Spleen (tissue), 7 donors: ENCODE measurements at regions not wholly inside any gene's neighbourhood (a gene's known extent, or its start where the extent isn't known, plus 50 kb on each side); places are given as distances from the start of the nearest gene placed in this dataset.

Source experiments
- POLR2A ChIP-seq, 3 donors: fragments of 450-650 bp; IDR thresholded peaks; one replicate each; pipeline ENCODE4 v1.5.1; 2017; ENCODE audit warnings: antibody characterized with exemption in 3 of 3, mild to moderate bottlenecking in 1 of 3
- POLR2AphosphoS5 ChIP-seq, 3 donors: sonication (generic); formaldehyde crosslinking; IDR thresholded peaks; one replicate each; pipeline ENCODE4 v1.5.1; 2017; ENCODE audit warnings: antibody characterized with exemption in 3 of 3
- TF ChIP-seq, protein P1 (sequence below), 11 experiments: fragments of 200-600 bp in 7 of 11; fragments of 450-650 bp in 4 of 11; sonication (generic) in 4 of 11; IDR thresholded peaks in 8 of 11; conservative IDR thresholded peaks in 3 of 11; 1 replicate in 7 of 11; 2 replicates in 4 of 11; pipeline versions ENCODE4 v1.4.0 to v1.8.0; 2016 to 2021; ENCODE audit warnings: antibody characterized with exemption in 11 of 11, inconsistent platforms in 4 of 11, mild to moderate bottlenecking in 1 of 11
- donor health status: DM: no; HTN: no; CAD: no; lungs with moderate emphysema.
- donor health status: DM: no; HTN: no; CAD: no.
- donor health status: DM: no; HTN: no; CAD: no.

DNA sequence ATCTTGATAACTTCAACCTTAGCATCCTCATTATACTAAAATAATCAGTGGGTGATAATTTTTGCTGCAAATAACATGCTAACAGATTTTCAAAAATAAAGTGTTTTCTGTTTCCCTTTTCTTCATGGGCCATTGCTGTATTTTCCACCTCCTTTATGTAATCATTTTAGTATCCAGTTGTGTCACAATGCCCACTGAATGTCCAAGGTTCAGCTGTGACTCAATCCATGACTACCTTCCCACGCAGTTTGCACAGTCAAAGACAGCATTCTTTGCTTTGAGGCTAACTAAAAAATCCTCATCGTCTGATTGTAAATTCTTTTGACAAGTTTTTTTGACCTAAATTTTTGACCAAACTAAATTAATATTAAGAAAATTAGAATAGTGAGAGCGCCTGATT, 474.1 kb downstream of the FLRT2 start:
- TF ChIP-seq, protein P1, sequence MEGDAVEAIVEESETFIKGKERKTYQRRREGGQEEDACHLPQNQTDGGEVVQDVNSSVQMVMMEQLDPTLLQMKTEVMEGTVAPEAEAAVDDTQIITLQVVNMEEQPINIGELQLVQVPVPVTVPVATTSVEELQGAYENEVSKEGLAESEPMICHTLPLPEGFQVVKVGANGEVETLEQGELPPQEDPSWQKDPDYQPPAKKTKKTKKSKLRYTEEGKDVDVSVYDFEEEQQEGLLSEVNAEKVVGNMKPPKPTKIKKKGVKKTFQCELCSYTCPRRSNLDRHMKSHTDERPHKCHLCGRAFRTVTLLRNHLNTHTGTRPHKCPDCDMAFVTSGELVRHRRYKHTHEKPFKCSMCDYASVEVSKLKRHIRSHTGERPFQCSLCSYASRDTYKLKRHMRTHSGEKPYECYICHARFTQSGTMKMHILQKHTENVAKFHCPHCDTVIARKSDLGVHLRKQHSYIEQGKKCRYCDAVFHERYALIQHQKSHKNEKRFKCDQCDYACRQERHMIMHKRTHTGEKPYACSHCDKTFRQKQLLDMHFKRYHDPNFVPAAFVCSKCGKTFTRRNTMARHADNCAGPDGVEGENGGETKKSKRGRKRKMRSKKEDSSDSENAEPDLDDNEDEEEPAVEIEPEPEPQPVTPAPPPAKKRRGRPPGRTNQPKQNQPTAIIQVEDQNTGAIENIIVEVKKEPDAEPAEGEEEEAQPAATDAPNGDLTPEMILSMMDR (IDR thresholded peaks at IDR 0.05 in 8 of 11, conservative IDR thresholded peaks at IDR 0.05 in 3 of 11): no peak
- TF ChIP-seq POLR2A (IDR thresholded peaks at IDR 0.05): no peak
- TF ChIP-seq POLR2AphosphoS5 (IDR thresholded peaks at IDR 0.05): no peak
